ENCODE measurements at regions not wholly inside any gene's neighbourhood (a gene's known extent, or its start where the extent isn't known, plus 50 kb on each side); places are given as distances from the start of the nearest gene placed in this dataset.

DNA sequence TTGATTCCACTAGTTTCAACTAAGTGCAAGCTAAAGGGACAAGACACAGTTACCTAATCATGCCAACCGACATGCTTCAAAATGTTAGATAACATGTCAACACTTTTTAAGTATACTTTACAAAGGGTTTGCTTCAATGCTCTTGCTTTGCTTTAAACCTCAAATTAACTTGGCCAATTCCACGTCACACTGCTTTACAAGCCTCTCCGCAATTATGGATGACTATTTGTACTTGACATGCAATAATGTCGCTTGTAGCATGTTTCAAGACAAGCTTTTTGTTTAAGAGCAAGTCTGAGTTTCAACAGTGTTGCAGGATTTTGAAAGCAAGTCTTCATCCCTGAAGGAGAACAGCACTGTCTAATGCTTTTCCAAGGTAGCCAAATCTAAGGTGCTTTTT is 86.9 kb downstream of the CNTN3 start:
- DNase-seq (ENCODE audit: insufficient read length, low spot score, missing footprints), result no peak
- Histone ChIP-seq H3K79me2 (ENCODE audit: insufficient read depth, low read length) (no peaks in the 10 kb centered on the region), H3K4me2 (ENCODE audit: insufficient read depth, low read length) (no peak overlapping the region), H3K36me3 (ENCODE audit: insufficient read depth, low read length) (no peaks in the 10 kb centered on the region), H3K27ac (ENCODE audit: low read depth, low read length) (no peak overlapping the region), H2AFZ (ENCODE audit: low read length) (no peak overlapping the region), H3K27me3 (ENCODE audit: insufficient read depth, low read length) (no peaks in the 10 kb centered on the region), H3K4me1 (ENCODE audit: insufficient read depth, low read length) (no peaks in the 10 kb centered on the region), H3K9me3 (ENCODE audit: low read depth, low read length) (peaks cover 3% of the 10 kb centered on the region), H4K20me1 (ENCODE audit: insufficient read depth, low read length) (no peaks in the 10 kb centered on the region), H3K4me3 (ENCODE audit: insufficient read depth, low read length) (no peak overlapping the region)
- TF ChIP-seq, protein P1, sequence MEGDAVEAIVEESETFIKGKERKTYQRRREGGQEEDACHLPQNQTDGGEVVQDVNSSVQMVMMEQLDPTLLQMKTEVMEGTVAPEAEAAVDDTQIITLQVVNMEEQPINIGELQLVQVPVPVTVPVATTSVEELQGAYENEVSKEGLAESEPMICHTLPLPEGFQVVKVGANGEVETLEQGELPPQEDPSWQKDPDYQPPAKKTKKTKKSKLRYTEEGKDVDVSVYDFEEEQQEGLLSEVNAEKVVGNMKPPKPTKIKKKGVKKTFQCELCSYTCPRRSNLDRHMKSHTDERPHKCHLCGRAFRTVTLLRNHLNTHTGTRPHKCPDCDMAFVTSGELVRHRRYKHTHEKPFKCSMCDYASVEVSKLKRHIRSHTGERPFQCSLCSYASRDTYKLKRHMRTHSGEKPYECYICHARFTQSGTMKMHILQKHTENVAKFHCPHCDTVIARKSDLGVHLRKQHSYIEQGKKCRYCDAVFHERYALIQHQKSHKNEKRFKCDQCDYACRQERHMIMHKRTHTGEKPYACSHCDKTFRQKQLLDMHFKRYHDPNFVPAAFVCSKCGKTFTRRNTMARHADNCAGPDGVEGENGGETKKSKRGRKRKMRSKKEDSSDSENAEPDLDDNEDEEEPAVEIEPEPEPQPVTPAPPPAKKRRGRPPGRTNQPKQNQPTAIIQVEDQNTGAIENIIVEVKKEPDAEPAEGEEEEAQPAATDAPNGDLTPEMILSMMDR (IDR thresholded peaks at IDR 0.05; ENCODE audit: extremely low read depth, low read depth, low read length), result no peak

DNA sequence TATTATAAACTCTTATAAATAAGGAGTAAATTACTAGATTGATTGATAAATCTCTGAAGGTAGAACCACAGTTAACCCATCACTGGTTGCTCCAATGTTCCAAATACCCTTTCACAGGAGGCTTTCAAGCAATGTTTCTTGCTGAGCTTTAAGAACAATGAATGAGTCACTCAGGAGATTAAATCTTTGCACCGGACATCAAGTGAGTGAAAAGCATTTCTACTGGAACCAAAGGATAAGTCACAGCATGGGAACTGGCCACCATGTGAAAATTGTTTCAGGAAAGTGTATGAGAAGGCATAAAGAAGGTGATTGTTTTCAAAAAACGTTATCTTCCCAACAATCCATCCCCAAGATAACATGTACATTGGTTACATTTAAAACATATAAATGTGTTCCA is 90.6 kb downstream of the CNTN3 start:
- no peaks in the 10 kb centered on the region for H4K20me1 ChIP-seq (ENCODE audit: insufficient read depth, low read length)
- H3K4me1 ChIP-seq (ENCODE audit: insufficient read depth, low read length), result no peaks in the 10 kb centered on the region
- no peak overlapping the region for H2AFZ ChIP-seq (ENCODE audit: low read length)
- no peaks in the 10 kb centered on the region for H3K9me3 ChIP-seq (ENCODE audit: low read depth, low read length)
- H3K27me3 ChIP-seq (ENCODE audit: insufficient read depth, low read length), result no peaks in the 10 kb centered on the region
- H3K4me3 ChIP-seq (ENCODE audit: insufficient read depth, low read length), result no peak overlapping the region
- H3K79me2 ChIP-seq (ENCODE audit: insufficient read depth, low read length), result no peaks in the 10 kb centered on the region
- DNase-seq (ENCODE audit: insufficient read length, low spot score, missing footprints), result no peak
- H3K36me3 ChIP-seq (ENCODE audit: insufficient read depth, low read length), result no peaks in the 10 kb centered on the region
- TF ChIP-seq, protein P1 (IDR thresholded peaks at IDR 0.05; ENCODE audit: extremely low read depth, low read depth, low read length), result no peak
- H3K27ac ChIP-seq (ENCODE audit: low read depth, low read length), result no peak overlapping the region
- H3K4me2 ChIP-seq (ENCODE audit: insufficient read depth, low read length), result no peak overlapping the region

DNA sequence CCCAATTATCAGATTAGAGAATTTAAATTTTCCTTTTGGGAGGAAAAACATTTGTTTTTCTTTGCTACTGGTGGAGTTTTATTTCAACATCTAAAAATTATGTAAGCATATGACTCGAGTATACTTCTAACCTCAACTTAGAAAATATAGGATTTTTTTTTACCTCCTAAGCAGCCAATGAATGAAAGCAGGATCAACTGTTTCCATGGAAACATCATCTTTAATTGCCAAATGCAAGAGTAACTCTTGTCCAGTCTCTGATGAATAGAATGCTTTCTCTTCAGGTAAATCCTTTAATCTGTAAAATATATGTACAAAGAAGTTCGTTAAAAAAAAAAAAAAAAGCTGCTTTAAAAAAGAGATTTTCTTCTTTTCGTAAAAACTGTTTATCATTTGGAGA is 93.6 kb downstream of the CNTN3 start:
- Histone ChIP-seq H3K4me2 (ENCODE audit: insufficient read depth, low read length) (no peak overlapping the region), H3K4me3 (ENCODE audit: insufficient read depth, low read length) (no peak overlapping the region), H3K36me3 (ENCODE audit: insufficient read depth, low read length) (no peaks in the 10 kb centered on the region), H2AFZ (ENCODE audit: low read length) (no peak overlapping the region), H3K4me1 (ENCODE audit: insufficient read depth, low read length) (no peaks in the 10 kb centered on the region), H3K79me2 (ENCODE audit: insufficient read depth, low read length) (no peaks in the 10 kb centered on the region), H3K27me3 (ENCODE audit: insufficient read depth, low read length) (no peaks in the 10 kb centered on the region), H3K27ac (ENCODE audit: low read depth, low read length) (no peak overlapping the region), H4K20me1 (ENCODE audit: insufficient read depth, low read length) (no peaks in the 10 kb centered on the region), H3K9me3 (ENCODE audit: low read depth, low read length) (no peaks in the 10 kb centered on the region)
- TF ChIP-seq, protein P1 (IDR thresholded peaks at IDR 0.05; ENCODE audit: extremely low read depth, low read depth, low read length), result no peak
- DNase-seq (ENCODE audit: insufficient read length, low spot score, missing footprints), result no peak

DNA sequence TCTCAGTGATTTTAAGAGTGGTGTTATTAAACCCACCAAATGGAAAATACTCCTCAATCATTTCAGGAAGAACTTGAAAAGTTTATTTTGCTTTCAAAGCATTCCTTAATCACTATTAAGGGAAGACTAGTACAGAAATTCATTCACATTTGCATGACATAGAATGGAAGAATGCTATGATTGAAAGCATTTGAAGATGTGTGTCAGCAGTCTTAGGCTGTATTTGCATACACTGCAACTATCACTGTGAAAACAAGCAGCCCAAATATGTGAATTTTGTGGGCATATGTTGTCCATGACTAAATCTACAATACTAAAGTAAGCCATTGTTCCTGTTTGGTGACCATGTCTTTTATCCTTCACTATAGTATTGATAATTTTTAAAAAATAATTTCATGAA is 95.8 kb downstream of the CNTN3 start:
- H3K79me2 ChIP-seq (ENCODE audit: insufficient read depth, low read length), result no peaks in the 10 kb centered on the region
- H2AFZ ChIP-seq (ENCODE audit: low read length), result no peak overlapping the region
- H3K9me3 ChIP-seq (ENCODE audit: low read depth, low read length), result no peaks in the 10 kb centered on the region
- no peak for DNase-seq (ENCODE audit: insufficient read length, low spot score, missing footprints)
- H4K20me1 ChIP-seq (ENCODE audit: insufficient read depth, low read length), result no peaks in the 10 kb centered on the region
- no peaks in the 10 kb centered on the region for H3K27me3 ChIP-seq (ENCODE audit: insufficient read depth, low read length)
- TF ChIP-seq, protein P1 (IDR thresholded peaks at IDR 0.05; ENCODE audit: extremely low read depth, low read depth, low read length), result no peak
- H3K4me2 ChIP-seq (ENCODE audit: insufficient read depth, low read length), result no peak overlapping the region
- no peak overlapping the region for H3K4me3 ChIP-seq (ENCODE audit: insufficient read depth, low read length)
- no peaks in the 10 kb centered on the region for H3K36me3 ChIP-seq (ENCODE audit: insufficient read depth, low read length)
- no peak overlapping the region for H3K27ac ChIP-seq (ENCODE audit: low read depth, low read length)
- H3K4me1 ChIP-seq (ENCODE audit: insufficient read depth, low read length), result no peaks in the 10 kb centered on the region

All from osteoblast (primary cell).